IMR-90 (cell line): ENCODE measurements at regions not wholly inside any gene's neighbourhood (a gene's known extent, or its start where the extent isn't known, plus 50 kb on each side); places are given as distances from the start of the nearest gene placed in this dataset.

Experiments used
- CEBPB ChIP-seq: IDR thresholded peaks from 2 replicates; pipeline ENCODE4 v1.6.1; 2012; ENCODE audit warnings: low read depth, low read length, improper control_type of control experiment
- CHD1 ChIP-seq: IDR thresholded peaks from 2 replicates; pipeline ENCODE4 v1.6.1; 2012; ENCODE audit warnings: low read depth, low read length, improper control_type of control experiment
- MXI1 ChIP-seq: IDR thresholded peaks from 2 replicates; pipeline ENCODE4 v1.6.1; 2012; ENCODE audit warnings: low read depth, mild to moderate bottlenecking, low read length, moderate library complexity, borderline replicate concordance
- NFE2L2 ChIP-seq: fragments of 150-350 bp; IDR thresholded peaks from 2 replicates; pipeline ENCODE4 v1.6.1; 2016; ENCODE audit warnings: low read depth, mild to moderate bottlenecking, low read length
- POLR2A ChIP-seq: IDR thresholded peaks from 2 replicates; pipeline ENCODE4 v1.6.1; 2012; ENCODE audit warnings: mild to moderate bottlenecking, low read depth, low read length
- RCOR1 ChIP-seq: IDR thresholded peaks from 2 replicates; pipeline ENCODE4 v1.6.1; 2012; ENCODE audit warnings: mild to moderate bottlenecking, low read length, improper control_type of control experiment; ENCODE audit not compliant: insufficient replicate concordance
- RFX5 ChIP-seq: IDR thresholded peaks from 2 replicates; pipeline ENCODE4 v1.8.0; 2012; ENCODE audit warnings: low read depth, mild to moderate bottlenecking, low read length, moderate library complexity
- SMC3 ChIP-seq: fragments of 150-350 bp; IDR thresholded peaks from 2 replicates; pipeline ENCODE4 v1.6.1; 2016; ENCODE audit warnings: low read depth, mild to moderate bottlenecking, antibody characterized with exemption, low read length, moderate library complexity
- TF ChIP-seq, protein P1 (sequence below): conservative IDR thresholded peaks from 2 replicates; pipeline ENCODE4 v1.5.1; 2012; ENCODE audit warnings: mild to moderate bottlenecking, low read depth, low read length, improper control_type of control experiment
- TF ChIP-seq, protein P2 (sequence below): fragments of 150-350 bp; IDR thresholded peaks from 2 replicates; pipeline ENCODE4 v1.6.1; 2017; ENCODE audit warnings: mild to moderate bottlenecking, antibody characterized with exemption, low read length, low read depth

DNA sequence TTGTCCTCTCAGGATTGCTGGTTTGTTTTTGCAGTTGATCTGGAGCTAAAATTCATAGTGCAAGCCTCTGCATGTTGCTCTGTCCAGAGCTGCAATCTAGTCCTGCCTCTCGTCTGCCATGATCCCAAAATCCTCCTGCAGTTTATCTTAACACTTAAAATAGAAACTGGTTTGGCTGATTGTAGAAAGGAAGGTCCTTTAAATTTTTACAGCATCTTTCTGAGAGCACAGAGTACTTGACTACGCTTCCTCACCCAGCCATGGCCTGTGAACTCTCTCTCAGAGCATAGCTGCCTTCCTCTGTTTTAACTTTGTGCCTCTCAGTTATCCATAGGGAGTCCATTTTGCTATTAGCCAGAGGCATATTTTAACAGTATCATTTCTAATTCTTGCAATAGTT, 877.1 kb downstream of the C12orf50 start:
- TF ChIP-seq POLR2A: no peak
- TF ChIP-seq, protein P1, sequence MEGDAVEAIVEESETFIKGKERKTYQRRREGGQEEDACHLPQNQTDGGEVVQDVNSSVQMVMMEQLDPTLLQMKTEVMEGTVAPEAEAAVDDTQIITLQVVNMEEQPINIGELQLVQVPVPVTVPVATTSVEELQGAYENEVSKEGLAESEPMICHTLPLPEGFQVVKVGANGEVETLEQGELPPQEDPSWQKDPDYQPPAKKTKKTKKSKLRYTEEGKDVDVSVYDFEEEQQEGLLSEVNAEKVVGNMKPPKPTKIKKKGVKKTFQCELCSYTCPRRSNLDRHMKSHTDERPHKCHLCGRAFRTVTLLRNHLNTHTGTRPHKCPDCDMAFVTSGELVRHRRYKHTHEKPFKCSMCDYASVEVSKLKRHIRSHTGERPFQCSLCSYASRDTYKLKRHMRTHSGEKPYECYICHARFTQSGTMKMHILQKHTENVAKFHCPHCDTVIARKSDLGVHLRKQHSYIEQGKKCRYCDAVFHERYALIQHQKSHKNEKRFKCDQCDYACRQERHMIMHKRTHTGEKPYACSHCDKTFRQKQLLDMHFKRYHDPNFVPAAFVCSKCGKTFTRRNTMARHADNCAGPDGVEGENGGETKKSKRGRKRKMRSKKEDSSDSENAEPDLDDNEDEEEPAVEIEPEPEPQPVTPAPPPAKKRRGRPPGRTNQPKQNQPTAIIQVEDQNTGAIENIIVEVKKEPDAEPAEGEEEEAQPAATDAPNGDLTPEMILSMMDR: no peak
- TF ChIP-seq MXI1: no peak
- no peak for TF ChIP-seq RCOR1
- TF ChIP-seq CEBPB: no peak
- TF ChIP-seq NFE2L2: no peak
- TF ChIP-seq RFX5: no peak
- TF ChIP-seq CHD1: no peak
- TF ChIP-seq SMC3: no peak
- TF ChIP-seq, protein P2, sequence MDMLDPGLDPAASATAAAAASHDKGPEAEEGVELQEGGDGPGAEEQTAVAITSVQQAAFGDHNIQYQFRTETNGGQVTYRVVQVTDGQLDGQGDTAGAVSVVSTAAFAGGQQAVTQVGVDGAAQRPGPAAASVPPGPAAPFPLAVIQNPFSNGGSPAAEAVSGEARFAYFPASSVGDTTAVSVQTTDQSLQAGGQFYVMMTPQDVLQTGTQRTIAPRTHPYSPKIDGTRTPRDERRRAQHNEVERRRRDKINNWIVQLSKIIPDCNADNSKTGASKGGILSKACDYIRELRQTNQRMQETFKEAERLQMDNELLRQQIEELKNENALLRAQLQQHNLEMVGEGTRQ: no peak
